NCI-H2171 treated with DMSO at 0.1 percent for 48 hours (cell line): ENCODE measurements at regions not wholly inside any gene's neighbourhood (a gene's known extent, or its start where the extent isn't known, plus 50 kb on each side); places are given as distances from the start of the nearest gene placed in this dataset.

Experiments used
- DNase-seq: peaks from one replicate; lab custom pipeline; 2025; lab: John Stamatoyannopoulos, UW

DNA sequence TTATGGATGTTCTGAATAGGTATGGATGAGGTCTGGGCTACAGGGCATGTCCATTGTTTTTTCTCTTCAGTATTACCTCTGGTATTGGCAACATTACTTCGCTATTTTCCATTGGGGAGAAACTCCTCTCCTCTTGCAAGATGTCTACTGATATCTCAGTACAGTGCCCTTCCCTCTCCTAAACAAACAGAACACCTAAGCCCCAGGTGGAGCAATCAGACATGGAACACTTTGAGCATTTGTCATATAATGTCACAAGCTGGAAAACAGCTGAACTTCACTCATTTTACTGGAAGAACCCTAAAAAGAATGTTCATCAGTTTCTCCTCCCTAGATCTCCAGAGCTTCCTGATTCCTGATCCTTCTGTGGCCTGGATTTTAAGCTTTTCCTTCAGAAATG is 339.8 kb downstream of the FRK start:
- DNase-seq: no peak

DNA sequence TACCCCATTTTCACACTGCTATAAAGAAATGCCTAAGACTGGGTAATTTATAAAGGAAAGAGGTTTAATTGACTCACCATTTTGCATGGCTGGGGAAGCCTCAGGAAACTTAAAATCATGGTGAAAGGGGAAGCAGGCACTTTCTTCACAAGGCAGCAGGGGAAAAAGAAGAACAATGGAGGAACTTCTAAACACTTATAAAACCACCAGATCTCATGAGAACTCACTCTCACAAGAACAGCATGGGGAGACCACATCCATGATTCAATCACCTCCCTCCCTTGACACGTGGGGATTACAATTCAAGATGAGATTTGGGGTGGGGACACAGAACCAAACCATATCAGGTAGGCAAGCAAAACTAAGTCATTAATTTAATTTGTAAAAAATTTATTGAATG is 343.2 kb downstream of the FRK start:
- no peak for DNase-seq

DNA sequence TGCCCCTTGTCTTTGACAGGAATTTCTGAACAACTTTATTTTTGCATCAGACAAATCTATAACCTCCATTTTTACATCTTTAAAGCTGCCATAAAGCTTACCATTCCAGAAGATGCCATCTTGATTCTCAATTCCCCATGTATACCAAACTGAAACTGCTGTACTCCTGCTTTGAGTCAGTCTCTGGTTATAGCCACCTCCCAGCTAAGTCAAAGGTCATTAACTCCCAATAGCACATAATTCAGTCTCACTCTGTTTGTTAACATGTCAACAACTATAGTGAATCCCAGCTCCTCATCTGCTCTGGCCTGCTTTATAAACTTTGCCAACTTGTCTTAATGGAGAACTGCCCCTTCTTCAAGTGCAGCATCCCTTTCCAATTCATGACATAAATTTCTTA is 343.6 kb downstream of the FRK start:
- no peak for DNase-seq

DNA sequence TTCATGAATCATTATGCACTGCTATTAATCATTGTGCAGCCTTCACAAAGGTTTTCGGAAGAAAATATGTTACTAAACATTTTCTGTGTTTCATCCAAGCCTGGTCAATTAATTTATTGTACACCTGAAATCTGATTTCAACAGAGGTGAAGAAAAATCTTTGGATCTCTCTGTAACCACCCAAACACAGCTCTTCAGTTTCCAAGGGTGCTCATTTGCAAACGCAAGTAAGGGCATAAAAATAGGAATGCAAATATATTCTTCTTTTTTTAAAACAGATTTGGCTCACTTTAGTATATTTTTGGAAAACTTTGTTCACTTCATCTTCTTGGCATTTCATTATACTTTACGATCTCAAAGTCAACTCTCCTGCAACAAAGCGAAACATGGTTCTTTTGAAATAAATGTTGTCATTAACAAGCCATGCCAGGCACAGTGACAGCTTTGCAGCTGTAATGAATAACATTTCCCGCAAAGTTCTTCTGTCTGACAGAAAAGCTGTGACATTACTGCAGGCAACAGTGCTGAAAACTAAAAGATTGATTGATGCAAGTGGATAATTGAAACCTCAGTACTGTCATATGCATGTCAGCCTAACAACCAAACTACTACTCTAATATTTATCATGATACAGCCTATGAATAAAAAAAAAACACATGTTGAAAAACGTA is 348.3 kb downstream of the FRK start:
- no peak for DNase-seq

DNA sequence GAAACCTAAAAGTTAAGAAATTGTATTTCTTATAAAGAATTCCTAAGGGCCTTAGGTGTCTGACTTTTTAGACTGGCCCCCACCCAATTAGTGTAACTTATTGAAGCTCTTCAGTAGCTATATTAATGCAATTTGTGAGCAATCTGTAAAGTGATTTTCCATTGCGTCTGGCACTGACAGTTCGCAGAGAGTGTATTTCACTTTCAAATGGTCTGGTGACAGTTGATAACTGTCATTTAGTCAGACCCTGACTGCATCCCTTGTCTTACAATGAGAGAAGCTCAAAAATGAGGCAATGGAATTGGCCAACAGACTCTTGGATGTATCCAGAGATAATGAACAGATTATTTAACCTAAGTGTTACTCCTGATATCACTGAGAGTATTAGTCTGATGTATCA is 351.8 kb downstream of the FRK start:
- DNase-seq: no peak

DNA sequence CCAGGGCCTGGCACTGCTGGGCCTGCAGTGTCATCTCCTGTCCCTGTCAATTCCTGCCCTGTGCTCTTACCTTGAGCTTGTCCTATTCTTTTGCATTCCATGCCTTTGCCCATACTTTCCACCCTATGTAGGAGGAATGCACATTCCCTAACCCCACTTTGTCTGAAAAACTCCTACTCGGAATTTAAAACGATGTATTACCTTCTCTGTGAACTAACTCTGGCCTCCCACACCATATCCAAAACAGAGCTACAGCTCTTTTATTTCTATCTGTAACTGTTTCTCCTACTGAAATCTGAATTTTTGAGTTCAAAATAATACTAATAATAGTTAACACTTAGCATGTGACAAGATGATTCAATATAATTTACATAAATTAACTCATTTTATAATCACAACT is 353.7 kb downstream of the FRK start:
- no peak for DNase-seq

DNA sequence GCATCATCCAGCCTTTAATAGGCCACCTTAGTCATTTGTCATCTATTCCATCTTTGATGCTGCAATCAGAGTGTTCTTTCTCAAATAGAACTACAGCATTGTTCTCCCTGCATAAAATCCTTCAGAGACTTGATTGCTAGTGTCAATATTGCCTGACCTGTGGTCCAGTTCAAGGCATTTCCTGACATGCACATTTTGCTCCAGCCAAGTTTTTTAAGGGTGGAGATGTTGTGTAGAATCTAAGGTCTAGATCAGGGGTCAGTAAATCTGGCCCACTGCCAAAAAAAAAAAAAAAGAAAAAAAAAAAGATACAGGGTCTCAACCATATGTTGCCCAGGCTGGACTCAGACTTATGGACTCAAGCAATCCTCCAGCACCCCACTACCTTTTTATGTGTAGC is 354.4 kb downstream of the FRK start:
- DNase-seq: no peak

DNA sequence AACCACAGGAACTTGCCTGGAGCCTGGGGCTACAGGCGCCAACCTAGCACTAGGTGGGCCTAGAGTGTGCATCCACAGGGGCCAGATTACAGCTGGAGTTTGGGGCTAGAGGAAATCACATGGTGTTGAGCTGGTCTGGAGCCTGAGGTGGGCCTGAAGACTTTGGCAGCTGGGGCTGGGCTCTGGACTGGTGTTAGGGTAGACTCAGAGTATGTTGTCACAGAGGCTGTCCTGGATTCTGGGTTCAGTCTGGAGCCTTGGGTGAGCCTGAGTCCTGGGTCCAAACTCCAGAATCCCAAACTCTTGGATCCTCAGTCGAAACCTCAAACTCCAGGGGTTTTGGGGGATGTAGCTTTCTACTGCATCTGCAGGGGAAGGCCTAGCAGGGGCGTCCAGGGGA is 356.7 kb downstream of the FRK start:
- DNase-seq: no peak

DNA sequence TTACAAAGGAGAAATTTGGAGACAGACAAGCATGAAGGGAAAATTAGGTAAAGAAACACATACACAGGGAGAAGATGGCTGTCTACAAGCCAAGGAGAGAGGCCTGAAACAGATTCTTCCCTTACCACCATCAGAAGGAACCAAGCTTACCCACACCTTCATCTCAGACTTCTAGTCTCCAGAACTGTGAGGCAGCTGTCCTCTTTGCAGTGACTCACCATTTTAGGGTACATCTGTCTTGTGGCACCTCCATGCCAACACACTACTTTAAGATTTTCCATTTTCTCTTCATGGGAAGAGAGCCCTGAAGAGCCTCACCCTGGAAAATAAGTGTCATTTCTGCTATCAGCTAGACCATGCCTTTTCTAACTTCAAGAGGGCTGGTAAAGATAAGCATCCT is 369.3 kb downstream of the FRK start:
- DNase-seq: no peak

DNA sequence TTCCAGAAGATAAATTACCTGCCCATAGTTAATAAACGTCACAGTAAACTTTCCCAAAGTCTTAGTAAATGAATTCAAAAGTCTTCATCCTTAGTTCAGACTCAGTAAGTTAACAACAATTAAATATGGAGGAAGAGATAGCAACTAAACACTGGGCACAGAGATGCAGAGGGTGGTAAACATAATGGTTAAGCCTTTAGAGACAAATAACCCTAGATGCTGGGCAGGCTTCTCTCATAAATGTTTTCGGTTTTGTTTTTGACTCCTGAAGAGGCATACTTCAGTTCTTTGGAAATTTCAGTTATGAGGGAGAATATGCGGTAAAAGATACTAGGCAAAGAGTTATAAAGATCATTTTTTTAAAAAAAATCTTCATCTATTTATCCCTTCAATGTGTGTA is 369.8 kb downstream of the FRK start:
- DNase-seq: no peak

DNA sequence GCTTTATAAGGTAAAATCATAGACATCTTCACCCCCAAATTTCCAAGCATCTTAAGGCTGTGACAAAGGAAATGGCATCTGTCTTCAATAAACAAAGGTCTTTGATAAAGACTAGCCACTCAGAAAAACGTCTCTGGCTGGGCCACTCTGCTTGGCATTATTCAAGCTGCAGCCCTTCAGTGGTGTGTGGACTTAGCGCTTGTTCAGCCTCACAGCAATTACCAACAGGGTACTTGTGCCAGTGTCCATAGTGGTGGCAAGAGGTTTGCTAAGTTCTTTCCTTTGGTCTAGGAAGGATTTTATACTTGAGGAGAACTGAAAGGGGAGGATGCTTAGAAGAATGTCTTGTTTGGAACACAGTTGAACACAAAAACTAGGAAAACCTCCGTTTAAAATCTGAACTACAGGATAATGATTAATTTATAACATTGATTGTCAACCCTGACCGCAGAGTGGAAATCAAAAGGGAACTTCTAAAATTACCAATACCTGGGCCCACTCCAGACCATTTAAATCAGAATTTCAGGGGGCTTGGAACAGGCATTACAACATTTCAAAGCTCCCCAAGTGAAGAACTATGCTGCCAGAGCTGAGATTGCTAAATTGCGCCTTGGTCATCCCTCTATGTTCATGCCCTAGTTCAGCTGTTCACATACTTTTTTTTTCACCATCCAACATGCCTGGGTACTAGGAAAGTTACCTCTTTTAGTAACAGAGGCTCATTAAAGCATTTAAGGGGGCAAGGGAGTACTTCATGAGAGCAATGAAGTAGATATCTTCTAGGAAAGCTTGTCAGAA is 378.5 kb downstream of the FRK start:
- no peak for DNase-seq

DNA sequence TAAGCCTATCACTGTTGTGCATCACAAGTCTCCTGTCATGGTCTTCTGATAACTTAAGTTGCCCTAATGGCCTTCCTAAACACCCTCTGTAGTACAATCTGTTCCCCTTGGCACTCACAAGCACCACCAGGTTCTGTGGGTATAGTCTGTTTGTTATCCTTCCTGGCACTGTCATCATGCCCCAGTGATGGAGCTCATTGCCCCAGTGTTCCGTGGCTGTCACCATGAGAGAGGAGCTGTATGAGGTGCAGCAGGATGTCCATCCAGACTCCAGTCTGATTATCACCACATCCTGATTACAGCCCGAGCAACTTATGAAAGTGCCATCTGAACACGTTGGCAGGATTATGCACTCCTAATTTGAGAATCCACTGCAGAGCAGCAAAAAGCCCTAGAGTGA is 380.1 kb downstream of the FRK start:
- DNase-seq: no peak

DNA sequence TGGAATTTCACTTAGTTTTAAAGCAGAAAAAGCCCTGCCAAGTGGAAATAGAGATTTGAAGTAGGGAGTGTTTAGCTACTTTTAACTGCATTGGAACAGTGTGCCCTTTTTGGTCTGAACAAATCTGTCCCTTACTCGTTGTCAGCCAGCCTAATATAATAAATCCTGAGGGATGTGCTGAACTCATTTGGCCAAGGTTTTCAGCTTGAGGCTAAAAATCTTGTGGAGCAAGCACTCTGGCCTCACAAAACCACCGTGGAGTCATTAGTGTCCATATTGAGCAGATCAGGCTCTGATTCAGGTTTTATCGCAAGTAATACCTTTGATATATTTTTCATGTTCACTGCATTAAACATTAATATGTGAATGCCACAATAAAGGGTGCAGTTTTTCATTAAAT is 383.5 kb downstream of the FRK start:
- DNase-seq: no peak

DNA sequence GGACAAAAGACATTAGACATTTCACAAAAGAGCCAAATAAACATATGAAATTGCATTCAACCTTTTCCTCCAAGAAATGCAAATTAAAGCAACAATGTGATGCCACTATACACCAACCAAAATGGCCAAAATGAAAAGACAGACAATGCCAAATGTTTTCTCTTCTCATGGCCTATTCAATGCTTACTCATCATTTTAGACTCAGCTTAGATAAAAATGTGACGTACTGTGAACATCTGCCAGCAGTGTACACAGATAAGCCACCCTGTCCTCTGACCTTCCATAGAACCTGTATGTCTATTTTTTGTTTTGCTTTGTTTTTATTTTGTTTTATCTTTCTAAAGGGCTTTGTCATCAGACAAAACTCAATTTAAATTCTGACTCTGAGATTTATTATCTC is 385.2 kb downstream of the FRK start:
- no peak for DNase-seq

DNA sequence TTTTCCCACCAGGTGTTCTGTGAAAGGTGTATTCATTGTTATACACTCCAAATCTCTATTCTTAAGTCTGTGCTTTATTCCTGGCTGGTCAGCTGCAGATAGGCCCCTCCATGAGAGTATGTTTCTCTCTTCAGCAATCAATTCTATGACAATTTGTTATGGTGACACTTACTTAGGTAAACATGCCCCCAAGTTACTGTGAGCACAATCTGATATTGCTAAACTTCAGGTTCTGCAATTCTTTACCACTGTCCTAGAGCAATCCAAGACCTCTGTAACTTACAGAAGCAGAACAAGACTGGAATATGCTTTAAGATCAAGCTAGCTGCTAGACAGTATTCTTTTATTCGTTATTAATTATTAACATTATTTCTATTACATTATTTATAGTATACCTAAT is 391.9 kb downstream of the FRK start:
- DNase-seq: no peak

DNA sequence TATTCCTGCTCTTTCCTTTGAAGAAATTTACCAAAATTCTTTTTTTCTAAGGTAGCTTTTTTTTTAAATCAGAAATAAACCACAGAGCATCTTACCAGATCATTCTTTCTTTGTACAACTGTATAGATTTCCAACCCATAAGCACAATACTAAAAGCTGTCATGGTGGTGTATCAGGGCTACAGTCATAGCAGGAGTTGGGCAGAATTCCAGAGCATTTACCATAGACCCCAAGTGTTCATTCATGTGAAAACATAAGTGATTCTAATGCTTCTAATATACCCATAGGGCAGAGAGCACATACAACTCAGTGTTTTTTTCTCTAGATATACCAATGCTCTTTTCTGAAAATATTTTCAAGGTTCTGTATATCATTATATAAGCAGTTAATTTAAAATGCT is 392.5 kb downstream of the FRK start:
- peak; percentile 56 for DNase-seq

DNA sequence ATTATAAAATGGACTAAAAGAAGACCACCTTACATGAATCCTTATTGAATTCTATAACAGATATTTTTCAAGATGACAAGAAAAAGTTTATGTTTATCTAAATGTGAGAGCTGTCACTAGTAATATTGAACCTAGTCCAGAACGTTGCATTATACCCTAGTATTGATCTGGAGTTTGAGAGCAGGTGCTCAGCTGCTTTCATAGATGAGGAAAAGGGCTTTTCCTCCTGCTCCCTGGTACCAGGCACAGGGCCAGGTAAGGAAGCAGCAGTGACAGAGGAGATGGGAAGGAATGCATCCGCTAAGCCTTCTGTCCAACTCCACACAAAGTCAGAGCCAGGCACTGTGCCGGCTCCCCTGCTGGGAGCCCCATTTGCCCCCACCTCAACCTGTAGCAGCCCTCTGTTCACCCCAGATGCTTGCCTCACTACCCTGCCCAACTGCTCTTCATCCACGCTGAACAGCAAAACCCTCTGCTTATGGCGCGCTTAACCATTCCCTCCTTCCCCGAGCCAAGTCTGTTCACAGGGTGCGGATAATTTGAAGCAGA is 393.1 kb downstream of the FRK start:
- DNase-seq: peak; percentile 96

DNA sequence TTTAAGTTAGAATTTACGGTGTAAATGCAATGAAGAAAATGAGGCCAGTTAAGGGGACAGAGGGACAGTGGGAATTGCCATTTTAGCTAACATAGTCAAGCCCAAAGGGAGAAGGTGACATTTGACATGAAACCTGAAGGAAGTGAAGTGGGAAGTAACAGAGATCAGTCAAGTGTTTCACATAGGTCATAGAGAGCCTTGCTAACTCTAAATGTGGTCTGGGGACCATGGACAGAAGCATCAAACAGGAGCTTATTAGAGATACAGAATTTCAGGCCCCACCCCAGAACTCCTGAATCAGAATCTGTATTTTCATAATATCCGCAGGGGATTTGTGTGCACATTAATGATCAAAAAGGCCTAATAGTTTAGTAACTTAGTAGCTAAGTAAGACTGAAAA is 393.7 kb downstream of the FRK start:
- DNase-seq: no peak

DNA sequence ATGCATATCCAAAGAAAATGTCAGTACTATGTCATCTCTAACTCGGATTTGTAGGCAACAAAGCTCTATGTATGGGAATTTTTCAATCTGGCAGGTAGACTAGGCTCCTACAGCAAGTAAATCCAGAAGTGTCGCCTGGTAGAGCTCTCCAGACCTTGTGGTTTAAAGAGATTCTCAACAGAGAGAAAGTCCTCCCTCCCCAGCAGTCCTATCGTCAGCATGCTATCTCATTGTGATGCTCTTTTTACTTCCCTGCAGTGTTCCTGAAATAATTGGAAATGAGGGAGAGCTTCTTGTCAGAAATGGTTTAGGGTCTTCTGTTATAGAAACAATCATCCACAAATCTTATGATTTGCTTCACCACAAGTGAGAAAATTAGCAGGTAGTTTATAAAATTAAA is 395.4 kb downstream of the FRK start:
- DNase-seq: no peak

DNA sequence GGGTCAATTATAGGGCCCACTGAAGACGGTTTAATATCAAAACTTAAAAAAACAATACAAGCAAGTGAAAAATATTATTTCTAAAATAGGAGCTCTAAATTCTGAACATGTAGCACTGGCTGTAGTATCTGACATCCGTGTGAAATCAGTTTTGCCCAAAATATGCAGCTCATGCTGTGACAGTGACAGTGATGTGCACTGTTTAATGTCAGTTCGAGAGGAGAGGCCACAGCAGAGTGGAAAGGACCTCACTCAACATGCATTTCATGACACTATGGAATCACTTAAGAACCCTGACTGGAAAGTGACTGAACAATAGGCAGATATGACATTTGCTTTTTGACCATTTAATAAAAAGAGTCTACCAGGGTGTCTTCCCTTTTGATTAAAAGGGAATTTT is 397.0 kb downstream of the FRK start:
- no peak for DNase-seq

DNA sequence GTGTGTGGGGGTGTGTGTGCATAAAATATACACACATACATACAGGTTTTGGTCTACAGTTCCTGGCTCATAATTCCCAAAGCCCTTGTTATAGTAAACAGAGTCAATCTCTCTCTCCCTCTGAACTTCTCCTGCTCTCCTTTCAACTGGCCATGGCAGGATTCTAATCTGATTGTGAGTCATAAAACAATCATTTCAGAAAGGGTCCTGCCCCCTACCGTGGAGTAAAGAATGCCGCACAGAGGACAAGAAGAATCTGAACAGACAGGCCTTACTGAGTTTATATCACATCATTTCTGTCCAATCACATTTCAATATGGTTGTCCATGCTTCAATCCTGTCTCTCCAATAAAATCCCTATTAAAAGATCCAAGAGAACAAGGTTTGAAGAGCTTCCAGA is 416.9 kb downstream of the FRK start:
- DNase-seq: no peak

DNA sequence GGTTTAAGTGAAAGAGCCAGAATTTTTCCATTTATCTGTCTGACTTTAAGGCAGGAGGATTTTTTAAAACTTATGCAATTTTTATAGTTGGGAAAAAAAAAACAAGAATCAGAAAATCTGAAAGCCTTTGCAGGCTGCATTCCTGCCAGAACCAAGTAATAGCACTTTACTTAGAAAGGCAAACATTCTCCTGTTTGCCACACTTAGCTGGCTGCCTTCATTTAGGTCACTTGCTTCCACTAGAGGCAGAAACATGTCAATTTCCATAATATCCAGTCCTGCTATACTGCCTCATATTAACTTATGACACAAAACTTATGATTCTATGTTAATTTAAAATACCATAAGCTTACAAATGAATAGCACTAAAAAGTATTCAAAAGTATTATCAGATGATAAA is 425.8 kb downstream of the FRK start:
- DNase-seq: no peak

DNA sequence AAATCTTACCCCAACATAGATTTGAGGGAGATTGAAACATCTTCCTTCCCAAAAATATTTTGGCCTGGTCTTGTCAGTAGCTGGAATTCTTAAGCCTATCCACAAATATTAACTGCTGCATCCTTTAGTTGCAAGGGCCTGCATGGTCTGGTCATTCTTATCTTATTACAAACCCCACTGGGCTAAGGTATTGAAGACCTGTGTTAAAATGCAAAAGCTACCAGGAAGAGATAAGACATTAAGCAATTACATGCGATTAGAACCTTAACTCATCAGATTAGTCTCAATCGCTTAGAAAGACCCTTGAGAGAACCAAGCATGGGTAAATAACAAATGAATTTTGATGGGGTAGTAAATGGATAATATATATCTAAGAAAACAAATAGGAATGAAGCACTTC is 426.6 kb downstream of the FRK start:
- no peak for DNase-seq

DNA sequence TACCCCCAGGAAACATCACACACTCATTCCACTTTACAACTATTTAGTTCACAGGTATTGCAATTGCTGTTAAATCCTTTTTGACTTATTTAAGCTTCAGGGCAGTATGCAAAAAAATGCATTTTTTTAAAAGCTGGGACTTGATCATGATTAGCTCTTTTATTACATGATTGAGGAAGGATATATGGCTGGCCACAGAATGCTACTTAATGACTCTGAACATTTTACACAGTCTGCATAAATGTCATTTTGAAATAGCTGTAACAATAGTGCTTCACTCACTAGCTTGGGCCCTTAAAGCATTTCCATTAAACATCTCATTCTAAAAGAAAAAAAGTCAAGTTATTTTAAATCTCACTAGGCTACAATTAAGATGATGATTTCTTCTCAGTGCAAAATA is 429.7 kb downstream of the FRK start:
- no peak for DNase-seq
